Fibroblast of the conjunctiva (primary cell): ENCODE measurements at regions not wholly inside any gene's neighbourhood (a gene's known extent, or its start where the extent isn't known, plus 50 kb on each side); places are given as distances from the start of the nearest gene placed in this dataset.
"Not testable (repeated sequence)": the region's sequence is repeated elsewhere in the genome, so short reads cannot be mapped to it uniquely, and the experiment has no call there.

Experiments
- DNase-seq: peaks from one replicate; pipeline ENCODE4 v3.0.0-alpha.2; 2010; ENCODE audit warnings: low read depth

- no peak for DNase-seq
These were observed 404.6 kb upstream of the FAT1 start for GRCh38 chr4:187128222-187128621.

GRCh38 chr4:187128976-187129375, 405.3 kb upstream of the FAT1 start:
- no peak for DNase-seq

GRCh38 chr4:187131826-187132225, 408.2 kb upstream of the FAT1 start:
- DNase-seq, result not testable (repeated sequence)

GRCh38 chr4:187135878-187136277, 412.2 kb upstream of the FAT1 start:
- DNase-seq, result no peak

- no peak for DNase-seq
These were observed 415.5 kb upstream of the FAT1 start for GRCh38 chr4:187139141-187139540.

GRCh38 chr4:187141101-187141500, 417.4 kb upstream of the FAT1 start:
- no peak for DNase-seq

GRCh38 chr4:187149229-187149945, 425.7 kb upstream of the FAT1 start:
- no peak for DNase-seq

- DNase-seq, result no peak
These were observed 433.8 kb upstream of the FAT1 start for GRCh38 chr4:187157380-187157958.

GRCh38 chr4:187158003-187158402, 434.3 kb upstream of the FAT1 start:
- no peak for DNase-seq

- no peak for DNase-seq
These were observed 436.8 kb upstream of the FAT1 start for GRCh38 chr4:187160486-187160885.

- DNase-seq, result no peak
These were observed 443.3 kb upstream of the FAT1 start for GRCh38 chr4:187166886-187167512.

- peak; percentile 34 for DNase-seq
These were observed 448.2 kb upstream of the FAT1 start for GRCh38 chr4:187171706-187172339.

GRCh38 chr4:187172340-187172761, 448.7 kb upstream of the FAT1 start:
- DNase-seq, result peak; percentile 70

GRCh38 chr4:187174749-187175148, 451.1 kb upstream of the FAT1 start:
- no peak for DNase-seq

GRCh38 chr4:187175197-187175596, 451.5 kb upstream of the FAT1 start:
- DNase-seq, result no peak

GRCh38 chr4:187176261-187176910, 452.7 kb upstream of the FAT1 start:
- DNase-seq, result no peak

GRCh38 chr4:187178084-187178483, 454.4 kb upstream of the FAT1 start:
- no peak for DNase-seq

- DNase-seq, result no peak
These were observed 454.9 kb upstream of the FAT1 start for GRCh38 chr4:187178587-187178986.

- DNase-seq, result no peak
These were observed 455.7 kb upstream of the FAT1 start for GRCh38 chr4:187179086-187180058.

GRCh38 chr4:187181054-187181453, 457.4 kb upstream of the FAT1 start:
- DNase-seq, result no peak

GRCh38 chr4:187183346-187183745, 459.7 kb upstream of the FAT1 start:
- DNase-seq, result no peak
